IMR-90 (cell line): ENCODE measurements at regions not wholly inside any gene's neighbourhood (a gene's known extent, or its start where the extent isn't known, plus 50 kb on each side); places are given as distances from the start of the nearest gene placed in this dataset.

Experiments
- ATAC-seq: fragments of 200-7000 bp; cut with Tn5 transposase; 2 replicates; pipeline ENCODE4 v1.9.1; 2020; ENCODE audit warnings: low read depth, mild to moderate bottlenecking, moderate library complexity
- BruUV-seq: library from RNA; stranded (reverse); fragments of 400-500 nt; replicated peaks from 2 replicates; lab custom pipeline; 2021; lab: Mats Ljungman, UMichigan
- CTCF ChIA-PET: fragments of 300-600 bp; formaldehyde crosslinking; extraction: SDS; loops from one replicate; lab custom pipeline; 2021; ENCODE audit warnings: antibody characterized with exemption; lab: Yijun Ruan, JAX
- POLR2A ChIA-PET: fragments of 300-600 bp; sonication (Branson Sonifier 250); formaldehyde crosslinking; loops from one replicate; lab custom pipeline; 2022; ENCODE audit warnings: antibody characterized with exemption; ENCODE audit not compliant: unreplicated experiment; lab: Charles Lee
- DNase-seq: peaks from one replicate; pipeline ENCODE4 v3.0.0; 2013
- H2AFZ ChIP-seq: replicated peaks from 2 replicates; pipeline ENCODE3; 2013; ENCODE audit warnings: low read length, mild to moderate bottlenecking; ENCODE audit not compliant: poor library complexity
- H2AK5ac ChIP-seq: 2 replicates; pipeline ENCODE4 v1.6.1; 2013; ENCODE audit warnings: low read depth, low read length, inconsistent platforms
- H2AK9ac ChIP-seq: replicated peaks from 2 replicates; pipeline ENCODE3; 2013; ENCODE audit warnings: mild to moderate bottlenecking, low read depth, low read length, moderate library complexity; ENCODE audit not compliant: poor library complexity
- H2BK120ac ChIP-seq: 2 replicates; pipeline ENCODE4 v1.6.1; 2013; ENCODE audit warnings: low read depth, low read length, inconsistent platforms
- H2BK15ac ChIP-seq: 3 replicates; pipeline ENCODE4 v1.6.1; 2013; ENCODE audit warnings: low read depth, low read length, inconsistent platforms
- H2BK20ac ChIP-seq: 2 replicates; pipeline ENCODE4 v1.6.1; 2013; ENCODE audit warnings: low read depth, mild to moderate bottlenecking, inconsistent platforms, low read length, moderate library complexity
- H2BK5ac ChIP-seq: 2 replicates; pipeline ENCODE4 v1.6.1; 2013; ENCODE audit warnings: mild to moderate bottlenecking, low read depth, low read length, inconsistent platforms; ENCODE audit not compliant: poor library complexity, severe bottlenecking
- H3K14ac ChIP-seq: replicated peaks from 2 replicates; pipeline ENCODE4 v1.6.1; 2013; ENCODE audit warnings: low read depth, low read length, inconsistent platforms
- H3K18ac ChIP-seq: 2 replicates; pipeline ENCODE4 v1.6.1; 2013; ENCODE audit warnings: low read depth, low read length, control low read depth
- H3K23ac ChIP-seq: 2 replicates; pipeline ENCODE4 v1.6.1; 2013; ENCODE audit warnings: low read depth, low read length, inconsistent platforms
- H3K27ac ChIP-seq: 2 replicates; pipeline ENCODE4 v1.5.1; 2013; ENCODE audit warnings: mild to moderate bottlenecking, control low read depth, low read length; ENCODE audit not compliant: insufficient read depth
- H3K27me3 ChIP-seq: 2 replicates; pipeline ENCODE4 v1.6.1; 2013; ENCODE audit warnings: low read length; ENCODE audit not compliant: control insufficient read depth, insufficient read depth
- H3K36me3 ChIP-seq: 2 replicates; pipeline ENCODE4 v1.6.1; 2013; ENCODE audit warnings: low read length, mixed read lengths; ENCODE audit not compliant: control insufficient read depth, insufficient read depth
- H3K4ac ChIP-seq: 2 replicates; pipeline ENCODE4 v1.6.1; 2013; ENCODE audit warnings: low read depth, low read length, inconsistent platforms
- H3K4me1 ChIP-seq: 2 replicates; pipeline ENCODE4 v1.6.1; 2013; ENCODE audit warnings: low read length, mixed read lengths; ENCODE audit not compliant: control insufficient read depth, insufficient read depth
- H3K4me2 ChIP-seq: 2 replicates; pipeline ENCODE4 v1.6.1; 2013; ENCODE audit warnings: low read depth, mild to moderate bottlenecking, control low read depth, low read length, moderate library complexity
- H3K4me3 ChIP-seq: 2 replicates; pipeline ENCODE4 v1.5.1; 2013; ENCODE audit warnings: low read depth, mild to moderate bottlenecking, control low read depth, low read length, moderate library complexity; ENCODE audit not compliant: insufficient read depth
- H3K56ac ChIP-seq: 2 replicates; pipeline ENCODE4 v1.6.1; 2013; ENCODE audit warnings: low read length, inconsistent platforms; ENCODE audit not compliant: insufficient read depth; ENCODE audit errors: extremely low read depth
- H3K79me1 ChIP-seq, 2 experiments: 2 replicates each; pipeline ENCODE4 v1.6.1; 2013; ENCODE audit warnings: low read length in 2 of 2, inconsistent platforms in 1 of 2, low read depth in 1 of 2
- H3K9ac ChIP-seq: 2 replicates; pipeline ENCODE4 v1.6.1; 2013; ENCODE audit warnings: low read depth, low read length, control low read depth
- H3K9me1 ChIP-seq: 2 replicates; pipeline ENCODE4 v1.6.1; 2013; ENCODE audit warnings: low read length, inconsistent platforms; ENCODE audit not compliant: insufficient read depth
- H3K9me3 ChIP-seq: 2 replicates; pipeline ENCODE4 v1.6.1; 2013; ENCODE audit warnings: low read length; ENCODE audit not compliant: control insufficient read depth, insufficient read depth
- H4K20me1 ChIP-seq: 2 replicates; pipeline ENCODE4 v1.6.1; 2013; ENCODE audit warnings: low read length, inconsistent platforms; ENCODE audit not compliant: insufficient read depth
- H4K5ac ChIP-seq: 2 replicates; pipeline ENCODE4 v1.6.1; 2013; ENCODE audit warnings: mild to moderate bottlenecking, low read depth, low read length, control low read depth
- H4K8ac ChIP-seq, 2 experiments: 2 replicates each; pipeline ENCODE4 v1.6.1; 2013; ENCODE audit warnings: low read depth in 2 of 2, low read length in 2 of 2, control low read depth in 1 of 2, inconsistent platforms in 1 of 2
- H4K91ac ChIP-seq: 2 replicates; pipeline ENCODE4 v1.6.1; 2013; ENCODE audit warnings: low read depth, low read length, inconsistent platforms; ENCODE audit not compliant: insufficient read depth
- BHLHE40 ChIP-seq: fragments of 150-350 bp; IDR thresholded peaks from 2 replicates; pipeline ENCODE4 v1.6.1; 2016; ENCODE audit warnings: mild to moderate bottlenecking, low read depth, low read length
- CEBPB ChIP-seq: IDR thresholded peaks from 2 replicates; pipeline ENCODE4 v1.6.1; 2012; ENCODE audit warnings: low read depth, low read length, improper control_type of control experiment
- CHD1 ChIP-seq: IDR thresholded peaks from 2 replicates; pipeline ENCODE4 v1.6.1; 2012; ENCODE audit warnings: low read depth, low read length, improper control_type of control experiment
- MAFK ChIP-seq: IDR thresholded peaks from 2 replicates; pipeline ENCODE4 v1.6.1; 2012; ENCODE audit warnings: low read depth, low read length, improper control_type of control experiment
- MAZ ChIP-seq: IDR thresholded peaks from 2 replicates; pipeline ENCODE4 v1.6.1; 2012; ENCODE audit warnings: low read depth, mild to moderate bottlenecking, low read length, improper control_type of control experiment, moderate library complexity, borderline replicate concordance
- MXI1 ChIP-seq: IDR thresholded peaks from 2 replicates; pipeline ENCODE4 v1.6.1; 2012; ENCODE audit warnings: low read depth, mild to moderate bottlenecking, low read length, moderate library complexity, borderline replicate concordance
- NFE2L2 ChIP-seq: fragments of 150-350 bp; IDR thresholded peaks from 2 replicates; pipeline ENCODE4 v1.6.1; 2016; ENCODE audit warnings: low read depth, mild to moderate bottlenecking, low read length
- POLR2A ChIP-seq: IDR thresholded peaks from 2 replicates; pipeline ENCODE4 v1.6.1; 2012; ENCODE audit warnings: mild to moderate bottlenecking, low read depth, low read length
- RCOR1 ChIP-seq: IDR thresholded peaks from 2 replicates; pipeline ENCODE4 v1.6.1; 2012; ENCODE audit warnings: mild to moderate bottlenecking, low read length, improper control_type of control experiment; ENCODE audit not compliant: insufficient replicate concordance
- RFX5 ChIP-seq: IDR thresholded peaks from 2 replicates; pipeline ENCODE4 v1.8.0; 2012; ENCODE audit warnings: low read depth, mild to moderate bottlenecking, low read length, moderate library complexity
- WGBS, 2 experiments: methylation state at CpG; one replicate each; pipeline versions ENCODE4 v1.1.5 to v1.1.7; 2013; ENCODE audit warnings: missing lambda C conversion rate in 2 of 2; ENCODE audit not compliant: insufficient read length in 1 of 2; ENCODE audit errors: extremely low coverage in 2 of 2; 5-methylcytosine and 5-hydroxymethylcytosine counted together
- dilution Hi-C: fragments of 300-500 bp; cut with HindIII; formaldehyde crosslinking; loops from one replicate; pipeline ENCODE4 v1.14.3; 2018; ENCODE audit warnings: low sequenced_read_pairs; ENCODE audit not compliant: unreplicated experiment
- in situ Hi-C: fragments of 300-500 bp; cut with MboI; formaldehyde crosslinking; loops from 3 replicates; pipeline ENCODE4 v1.14.3; 2019; ENCODE audit warnings: low sequenced_read_pairs, inconsistent platforms, mixed read lengths
- intact Hi-C: fragments of 100-400 bp; cut with micrococcal nuclease; formaldehyde crosslinking; loops from 2 replicates; pipeline ENCODE4 v1.10.0; 2022
- TF ChIP-seq, protein P1 (sequence below): conservative IDR thresholded peaks from 2 replicates; pipeline ENCODE4 v1.5.1; 2012; ENCODE audit warnings: mild to moderate bottlenecking, low read depth, low read length, improper control_type of control experiment

DNA sequence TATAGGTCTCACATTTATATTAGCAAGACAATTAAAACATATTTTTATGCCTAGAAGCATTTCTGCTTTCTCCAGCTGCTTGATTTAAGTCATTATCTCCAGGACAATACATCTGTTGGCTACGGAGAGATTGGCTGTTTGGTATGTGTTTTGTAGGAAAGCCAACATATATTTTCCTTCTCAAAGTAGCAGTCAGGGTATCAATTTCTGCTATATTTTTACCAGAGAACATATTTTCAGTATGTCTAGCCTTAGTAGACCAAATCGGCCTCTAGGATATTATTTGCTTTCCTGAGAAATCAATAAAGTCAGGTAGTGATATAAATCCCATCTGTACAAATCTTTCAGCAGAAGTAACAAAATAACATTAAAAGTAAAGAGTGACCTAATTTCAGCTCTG is 150.0 kb upstream of the COL3A1 start:
- Histone ChIP-seq H4K5ac (no peak overlapping the region), H3K56ac (no peak overlapping the region), H3K18ac (no peak overlapping the region), H3K27me3 (no peaks in the 10 kb centered on the region), H3K9me1 (no peaks in the 10 kb centered on the region), H2AK9ac (no peak overlapping the region), H3K9me3 (no peaks in the 10 kb centered on the region), H2BK15ac (no peak overlapping the region), H4K8ac (no peak overlapping the region), H4K20me1 (no peaks in the 10 kb centered on the region), H4K91ac (no peak overlapping the region), H3K79me1 (no peaks in the 10 kb centered on the region), H3K4me2 (no peak overlapping the region), H2BK5ac (no peak overlapping the region), H2BK20ac (no peak overlapping the region), H3K4me3 (no peak overlapping the region), H3K14ac (no peak overlapping the region), H3K36me3 (no peaks in the 10 kb centered on the region), H3K9ac (no peak overlapping the region), H2BK120ac (no peak overlapping the region), H3K4ac (no peak overlapping the region), H3K23ac (no peak overlapping the region), H3K27ac (no peak overlapping the region), H3K4me1 (no peaks in the 10 kb centered on the region), H2AFZ (no peak overlapping the region), H2AK5ac (no peak overlapping the region)
- DNase-seq = no peak
- no TSS peak for BruUV-seq
- no peak for TF ChIP-seq MAZ
- no peak for TF ChIP-seq BHLHE40
- no peak for TF ChIP-seq POLR2A
- no peak for TF ChIP-seq RCOR1
- TF ChIP-seq CEBPB = no peak
- TF ChIP-seq, protein P1, sequence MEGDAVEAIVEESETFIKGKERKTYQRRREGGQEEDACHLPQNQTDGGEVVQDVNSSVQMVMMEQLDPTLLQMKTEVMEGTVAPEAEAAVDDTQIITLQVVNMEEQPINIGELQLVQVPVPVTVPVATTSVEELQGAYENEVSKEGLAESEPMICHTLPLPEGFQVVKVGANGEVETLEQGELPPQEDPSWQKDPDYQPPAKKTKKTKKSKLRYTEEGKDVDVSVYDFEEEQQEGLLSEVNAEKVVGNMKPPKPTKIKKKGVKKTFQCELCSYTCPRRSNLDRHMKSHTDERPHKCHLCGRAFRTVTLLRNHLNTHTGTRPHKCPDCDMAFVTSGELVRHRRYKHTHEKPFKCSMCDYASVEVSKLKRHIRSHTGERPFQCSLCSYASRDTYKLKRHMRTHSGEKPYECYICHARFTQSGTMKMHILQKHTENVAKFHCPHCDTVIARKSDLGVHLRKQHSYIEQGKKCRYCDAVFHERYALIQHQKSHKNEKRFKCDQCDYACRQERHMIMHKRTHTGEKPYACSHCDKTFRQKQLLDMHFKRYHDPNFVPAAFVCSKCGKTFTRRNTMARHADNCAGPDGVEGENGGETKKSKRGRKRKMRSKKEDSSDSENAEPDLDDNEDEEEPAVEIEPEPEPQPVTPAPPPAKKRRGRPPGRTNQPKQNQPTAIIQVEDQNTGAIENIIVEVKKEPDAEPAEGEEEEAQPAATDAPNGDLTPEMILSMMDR = no peak
- TF ChIP-seq MAFK = no peak
- TF ChIP-seq RFX5 = no peak
- TF ChIP-seq NFE2L2 = no peak
- TF ChIP-seq CHD1 = no peak
- no peak for TF ChIP-seq MXI1
- dilution Hi-C loops = no loop called here
- WGBS, 2 experiments = no CpG with 5 or more reads among the region's 2 CpGs
- ATAC-seq = no peak
- CTCF ChIA-PET = interaction anchor here (0.7 kb wide), 1 partner anchor 28 kb away, joined by 3 read pairs; no protein-coding TSS in a partner anchor
- intact Hi-C loops = no loop called here
- POLR2A ChIA-PET = no interaction called here
- in situ Hi-C loops = no loop called here
